D721Med (cell line): ENCODE measurements at regions not wholly inside any gene's neighbourhood (a gene's known extent, or its start where the extent isn't known, plus 50 kb on each side); places are given as distances from the start of the nearest gene placed in this dataset.

Experiments
- DNase-seq: peaks from one replicate; pipeline ENCODE4 v3.0.0; 2011; ENCODE audit warnings: low spot score; ENCODE audit not compliant: insufficient read length
- FAIRE-seq: peaks from 2 replicates; lab custom pipeline; 2011; peaks lifted over from hg19 to GRCh38; lab: Jason Lieb, UNC
- CTCF ChIP-seq: IDR thresholded peaks from 2 replicates; pipeline ENCODE4 v1.5.1; 2012; ENCODE audit warnings: mild to moderate bottlenecking, control low read depth; ENCODE audit not compliant: insufficient read depth; ENCODE audit errors: missing control alignments

- TF ChIP-seq CTCF: no peak
- FAIRE-seq (no peak), DNase-seq (no peak)
Observed at GRCh38 chr10:108583877-108584276, 1339.4 kb downstream of the XPNPEP1 start.

- TF ChIP-seq CTCF: no peak
- DNase-seq (no peak), FAIRE-seq (no peak)
Observed at GRCh38 chr10:108582888-108583287, 1340.4 kb downstream of the XPNPEP1 start.

GRCh38 chr10:108582387-108582786 is 1340.9 kb downstream of the XPNPEP1 start:
- no peak for TF ChIP-seq CTCF
- no peak for DNase-seq
- FAIRE-seq: no peak

- TF ChIP-seq CTCF: no peak
- DNase-seq (no peak), FAIRE-seq (no peak)
Observed at GRCh38 chr10:108578258-108578657, 1345.1 kb downstream of the XPNPEP1 start.

GRCh38 chr10:108574233-108574632 is 1349.1 kb downstream of the XPNPEP1 start:
- no peak for FAIRE-seq
- DNase-seq: no peak
- TF ChIP-seq CTCF: no peak

- TF ChIP-seq CTCF: no peak
- DNase-seq (no peak), FAIRE-seq (no peak)
Observed at GRCh38 chr10:108568824-108569223, 1354.5 kb downstream of the XPNPEP1 start.

GRCh38 chr10:108567899-108568752 is 1355.2 kb downstream of the XPNPEP1 start:
- DNase-seq: no peak
- TF ChIP-seq CTCF: no peak
- no peak for FAIRE-seq
